HFFc6 (cell line): ENCODE measurements at regions not wholly inside any gene's neighbourhood (a gene's known extent, or its start where the extent isn't known, plus 50 kb on each side); places are given as distances from the start of the nearest gene placed in this dataset.

Experiments used
- DNase-seq: peaks from one replicate; pipeline ENCODE4 v3.0.0-alpha.2; 2018
- H3K27ac Mint-ChIP-seq: 2 replicates; pipeline ENCODE4 v1.8.0; 2020; ENCODE audit warnings: mild to moderate bottlenecking, mixed read lengths
- H3K27me3 Mint-ChIP-seq: 2 replicates; pipeline ENCODE4 v1.8.0; 2021; ENCODE audit warnings: mild to moderate bottlenecking, moderate library complexity, mixed read lengths; ENCODE audit not compliant: insufficient read depth
- H3K36me3 Mint-ChIP-seq: 2 replicates; pipeline ENCODE4 v1.8.0; 2021; ENCODE audit warnings: low read depth, mixed read lengths
- H3K4me1 Mint-ChIP-seq: 2 replicates; pipeline ENCODE4 v1.8.0; 2020; ENCODE audit warnings: low read depth, mixed read lengths
- H3K4me3 Mint-ChIP-seq: 2 replicates; pipeline ENCODE4 v1.8.0; 2020; ENCODE audit warnings: mild to moderate bottlenecking, moderate library complexity, mixed read lengths
- H3K9me3 Mint-ChIP-seq: 2 replicates; pipeline ENCODE4 v1.8.0; 2020; ENCODE audit warnings: mild to moderate bottlenecking, mixed read lengths
- CTCF ChIP-seq: fragments of 200-600 bp; sonication (generic); IDR thresholded peaks from 2 replicates; pipeline ENCODE4 v1.5.0; 2021; ENCODE audit warnings: antibody characterized with exemption, mild to moderate bottlenecking

GRCh38 chr11:69892237-69892985 lies 73.2 kb upstream of the FGF3 start:
- Mint-ChIP-seq H3K36me3 (no peaks in the 10 kb centered on the region), H3K27ac (no peak overlapping the region), H3K27me3 (peaks cover 56% of the 10 kb centered on the region), H3K4me3 (no peak overlapping the region), H3K9me3 (no peaks in the 10 kb centered on the region), H3K4me1 (no peaks in the 10 kb centered on the region)
- peak; percentile 36; the same call in 1 of the 2 replicates for TF ChIP-seq CTCF
- DNase-seq: no peak

- Mint-ChIP-seq H3K27ac (no peak overlapping the region), H3K4me1 (no peaks in the 10 kb centered on the region), H3K36me3 (no peaks in the 10 kb centered on the region), H3K4me3 (no peak overlapping the region), H3K27me3 (peaks cover 56% of the 10 kb centered on the region), H3K9me3 (no peaks in the 10 kb centered on the region)
- no peak for DNase-seq
- TF ChIP-seq CTCF: no peak
Observed at GRCh38 chr11:69892986-69893555, 73.9 kb upstream of the FGF3 start.

GRCh38 chr11:69893631-69894030 lies 74.4 kb upstream of the FGF3 start:
- Mint-ChIP-seq H3K4me3 (no peak overlapping the region), H3K36me3 (no peaks in the 10 kb centered on the region), H3K4me1 (no peaks in the 10 kb centered on the region), H3K27me3 (peaks cover 56% of the 10 kb centered on the region), H3K27ac (no peak overlapping the region), H3K9me3 (no peaks in the 10 kb centered on the region)
- TF ChIP-seq CTCF: no peak
- DNase-seq: no peak

GRCh38 chr11:69894181-69894611 lies 75.0 kb upstream of the FGF3 start:
- TF ChIP-seq CTCF: no peak
- no peaks in the 10 kb centered on the region for H3K36me3 Mint-ChIP-seq
- H3K4me1 Mint-ChIP-seq: no peaks in the 10 kb centered on the region
- H3K27me3 Mint-ChIP-seq: peaks cover 56% of the 10 kb centered on the region
- H3K9me3 Mint-ChIP-seq: no peaks in the 10 kb centered on the region
- DNase-seq: no peak
- H3K27ac Mint-ChIP-seq: no peak overlapping the region
- no peak overlapping the region for H3K4me3 Mint-ChIP-seq

GRCh38 chr11:69894648-69895047 lies 75.4 kb upstream of the FGF3 start:
- peaks cover 55% of the 10 kb centered on the region for H3K27me3 Mint-ChIP-seq
- no peak overlapping the region for H3K4me3 Mint-ChIP-seq
- TF ChIP-seq CTCF: no peak
- no peaks in the 10 kb centered on the region for H3K36me3 Mint-ChIP-seq
- H3K9me3 Mint-ChIP-seq: no peaks in the 10 kb centered on the region
- H3K27ac Mint-ChIP-seq: no peak overlapping the region
- H3K4me1 Mint-ChIP-seq: no peaks in the 10 kb centered on the region
- no peak for DNase-seq
